ENCODE measurements at regions not wholly inside any gene's neighbourhood (a gene's known extent, or its start where the extent isn't known, plus 50 kb on each side); places are given as distances from the start of the nearest gene placed in this dataset.
A peak's percentile ranks its signal among the peaks of the same experiment; 100 is the strongest.
"Not testable (repeated sequence)": the region's sequence is repeated elsewhere in the genome, so short reads cannot be mapped to it uniquely, and the experiment has no call there.

DNA sequence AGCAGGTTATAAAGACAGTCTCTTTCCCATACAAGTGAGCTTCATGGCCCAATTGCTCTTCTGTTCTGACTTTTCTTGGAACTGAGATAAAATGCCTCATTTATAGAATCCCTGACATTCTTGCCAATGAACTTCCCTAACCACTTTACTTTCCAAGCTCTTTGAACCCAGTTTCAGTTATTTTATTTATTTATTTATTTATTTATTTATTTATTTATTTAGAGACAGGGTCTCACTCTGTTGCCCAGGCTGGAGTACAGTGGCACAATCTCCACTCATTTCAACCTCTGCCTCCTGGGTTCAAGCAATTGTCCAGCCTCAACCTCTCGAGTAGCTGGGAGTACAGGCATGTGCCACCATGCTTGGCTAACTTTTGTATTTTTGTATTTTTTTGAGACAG, 138.5 kb upstream of the ZNF184 start:
- TF ChIP-seq, protein P1, sequence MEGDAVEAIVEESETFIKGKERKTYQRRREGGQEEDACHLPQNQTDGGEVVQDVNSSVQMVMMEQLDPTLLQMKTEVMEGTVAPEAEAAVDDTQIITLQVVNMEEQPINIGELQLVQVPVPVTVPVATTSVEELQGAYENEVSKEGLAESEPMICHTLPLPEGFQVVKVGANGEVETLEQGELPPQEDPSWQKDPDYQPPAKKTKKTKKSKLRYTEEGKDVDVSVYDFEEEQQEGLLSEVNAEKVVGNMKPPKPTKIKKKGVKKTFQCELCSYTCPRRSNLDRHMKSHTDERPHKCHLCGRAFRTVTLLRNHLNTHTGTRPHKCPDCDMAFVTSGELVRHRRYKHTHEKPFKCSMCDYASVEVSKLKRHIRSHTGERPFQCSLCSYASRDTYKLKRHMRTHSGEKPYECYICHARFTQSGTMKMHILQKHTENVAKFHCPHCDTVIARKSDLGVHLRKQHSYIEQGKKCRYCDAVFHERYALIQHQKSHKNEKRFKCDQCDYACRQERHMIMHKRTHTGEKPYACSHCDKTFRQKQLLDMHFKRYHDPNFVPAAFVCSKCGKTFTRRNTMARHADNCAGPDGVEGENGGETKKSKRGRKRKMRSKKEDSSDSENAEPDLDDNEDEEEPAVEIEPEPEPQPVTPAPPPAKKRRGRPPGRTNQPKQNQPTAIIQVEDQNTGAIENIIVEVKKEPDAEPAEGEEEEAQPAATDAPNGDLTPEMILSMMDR (IDR thresholded peaks at IDR 0.05; ENCODE audit: insufficient read depth, low read length), result no peak
- no peak for DNase-seq (ENCODE audit: low read depth)
- H3K4me3 ChIP-seq (ENCODE audit: low read depth, low read length), result no peak overlapping the region

DNA sequence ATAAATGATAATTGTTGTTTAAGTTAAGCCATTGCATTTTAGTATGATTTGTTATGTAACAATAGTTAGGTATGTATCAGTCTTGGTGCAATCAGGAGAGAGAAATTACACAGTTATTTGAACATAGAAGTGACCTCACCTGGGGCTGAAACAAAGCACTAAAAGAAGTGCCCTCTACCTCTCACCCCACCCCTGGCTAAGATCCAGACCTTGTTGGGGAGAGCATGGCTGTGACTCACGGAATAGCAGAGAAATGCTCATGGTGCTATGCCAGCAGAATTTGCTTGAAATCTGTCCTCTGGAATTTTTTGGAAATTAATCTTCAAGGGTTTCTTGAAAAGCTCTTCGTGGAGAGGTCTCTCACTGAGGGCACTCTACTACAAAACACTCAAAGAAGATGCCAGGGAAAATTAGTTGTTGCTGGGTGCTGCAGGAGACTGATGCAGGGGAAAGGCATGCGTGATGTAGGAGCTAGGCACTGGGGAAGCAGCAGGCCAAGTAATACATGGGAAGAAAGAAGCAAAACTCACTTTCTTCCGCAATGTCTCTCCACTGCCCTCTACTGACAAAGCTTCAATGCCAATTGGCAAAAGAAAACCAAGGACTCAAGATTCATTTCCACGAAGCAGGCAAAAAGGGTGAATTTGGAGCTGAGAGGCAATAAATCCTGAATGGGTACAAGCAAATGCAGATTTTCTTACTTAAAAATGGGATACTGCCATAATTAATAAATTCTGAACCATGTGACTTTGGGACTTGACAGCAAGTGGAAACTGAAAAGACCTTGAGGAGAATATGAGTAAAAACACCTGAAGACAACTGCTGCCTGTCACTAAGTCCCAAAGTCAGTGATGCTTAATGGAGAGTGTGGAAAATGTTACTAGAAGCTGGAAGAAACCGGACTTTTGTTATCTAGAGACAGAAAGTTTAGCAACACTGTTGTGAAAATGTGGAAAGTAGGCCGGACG, 136.3 kb upstream of the ZNF184 start:
- peak; percentile 71 for DNase-seq (ENCODE audit: low read depth)

DNA sequence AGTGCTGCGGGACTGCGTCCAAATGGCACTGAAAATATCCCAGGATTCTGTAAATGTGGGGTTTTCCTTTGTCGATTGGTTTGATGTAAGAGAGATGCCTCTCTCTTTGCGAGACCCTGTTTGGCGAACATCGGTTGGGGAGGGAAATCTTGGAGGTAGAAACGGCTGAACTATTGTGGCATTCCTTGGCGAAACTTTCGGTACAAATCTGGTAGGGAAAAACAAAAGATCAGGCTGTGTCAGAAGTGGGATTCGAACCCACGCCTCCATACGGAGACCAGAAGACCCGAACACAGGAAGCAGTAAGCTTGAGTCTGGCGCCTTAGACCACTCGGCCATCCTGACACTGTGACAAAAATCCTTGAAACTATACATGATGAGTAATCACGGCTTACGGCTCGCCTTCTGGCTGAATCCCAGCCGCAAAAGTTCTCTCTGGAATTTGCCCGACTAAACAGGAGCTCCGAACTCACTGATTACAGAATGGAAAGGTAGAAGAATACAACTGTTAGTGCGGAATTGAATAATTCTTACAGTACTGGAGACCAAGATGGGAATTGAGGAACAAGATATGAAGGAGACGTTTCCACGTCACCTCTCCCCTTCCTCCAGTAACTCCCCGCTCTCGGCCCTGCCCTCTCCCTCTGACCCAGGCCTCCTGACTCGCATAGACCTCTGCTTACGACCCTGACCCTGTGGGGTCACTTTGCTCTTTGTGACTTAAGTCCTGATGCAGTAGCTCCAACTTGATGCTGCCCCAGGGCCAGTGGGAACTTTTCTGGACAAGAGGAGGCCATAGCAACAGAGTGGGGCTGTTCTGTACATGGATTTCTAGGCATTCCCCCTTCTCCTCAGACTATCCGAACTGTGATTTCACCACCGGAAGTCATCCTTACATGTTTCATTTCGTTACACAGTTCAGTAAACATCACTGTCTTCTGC, 132.8 kb upstream of the ZNF184 start:
- DNase-seq (ENCODE audit: low read depth), result peak; percentile 60
- peak overlapping the region; percentile 54 for H3K4me3 ChIP-seq (ENCODE audit: low read depth, low read length)
- TF ChIP-seq, protein P1 (IDR thresholded peaks at IDR 0.05; ENCODE audit: insufficient read depth, low read length), result no peak

More for the DNA sequence above, 136.3 kb upstream of the ZNF184 start:
- TF ChIP-seq, protein P1 (IDR thresholded peaks at IDR 0.05; ENCODE audit: insufficient read depth, low read length), result peak; percentile 78
- no peak overlapping the region for H3K4me3 ChIP-seq (ENCODE audit: low read depth, low read length)

DNA sequence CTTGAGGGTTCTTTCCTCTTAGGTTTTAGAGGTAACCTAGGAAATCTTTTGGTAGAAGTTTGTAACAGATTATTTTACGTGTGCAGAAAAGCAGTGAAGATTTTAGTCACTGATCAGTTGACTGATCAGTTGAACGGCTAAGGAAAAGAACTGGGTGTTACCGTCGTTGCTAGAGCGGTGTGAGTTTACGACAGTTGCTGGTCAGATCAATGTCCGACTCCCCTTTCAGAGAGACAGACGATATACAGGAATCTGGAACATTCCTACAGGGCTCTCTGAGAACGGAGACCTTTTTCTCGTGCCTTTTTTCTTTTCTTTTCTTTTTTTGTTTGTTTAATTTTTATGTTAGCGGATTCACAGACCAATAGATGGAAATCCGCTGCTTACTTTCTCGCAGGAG, 132.1 kb upstream of the ZNF184 start:
- TF ChIP-seq, protein P1 (IDR thresholded peaks at IDR 0.05; ENCODE audit: insufficient read depth, low read length), result no peak
- DNase-seq (ENCODE audit: low read depth), result no peak
- H3K4me3 ChIP-seq (ENCODE audit: low read depth, low read length), result peak overlapping the region; percentile 54

DNA sequence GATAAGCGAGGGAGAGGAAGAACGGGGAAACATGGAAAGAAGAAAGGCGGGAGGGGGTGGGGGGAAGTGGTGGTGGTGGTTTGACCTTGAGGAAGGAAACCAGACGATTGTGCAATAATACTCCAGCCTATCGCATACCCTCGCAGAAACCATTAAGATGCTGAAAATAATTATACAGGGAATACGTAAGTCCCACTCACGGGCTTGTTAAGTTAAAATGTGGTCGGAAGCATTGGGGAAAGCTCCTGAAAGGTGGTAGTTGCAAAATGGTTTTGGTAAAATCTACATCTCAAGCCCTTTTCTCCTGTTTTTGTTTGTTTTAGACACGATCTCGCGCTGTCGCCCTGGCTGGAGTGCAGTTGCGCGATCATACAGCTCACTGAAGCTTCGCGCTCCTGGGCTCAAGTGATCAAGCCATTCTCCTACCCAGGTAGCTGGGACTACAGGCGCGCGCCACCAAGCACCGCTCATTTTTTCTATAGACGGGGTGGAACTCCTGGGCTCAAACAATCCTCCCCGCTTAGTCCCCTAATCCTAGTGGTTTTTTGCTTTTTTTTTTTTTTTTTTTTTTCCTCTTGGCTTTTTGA, 128.9 kb upstream of the ZNF184 start:
- TF ChIP-seq, protein P1 (IDR thresholded peaks at IDR 0.05; ENCODE audit: insufficient read depth, low read length), result no peak
- H3K4me3 ChIP-seq (ENCODE audit: low read depth, low read length), result no peak overlapping the region
- no peak for DNase-seq (ENCODE audit: low read depth)

DNA sequence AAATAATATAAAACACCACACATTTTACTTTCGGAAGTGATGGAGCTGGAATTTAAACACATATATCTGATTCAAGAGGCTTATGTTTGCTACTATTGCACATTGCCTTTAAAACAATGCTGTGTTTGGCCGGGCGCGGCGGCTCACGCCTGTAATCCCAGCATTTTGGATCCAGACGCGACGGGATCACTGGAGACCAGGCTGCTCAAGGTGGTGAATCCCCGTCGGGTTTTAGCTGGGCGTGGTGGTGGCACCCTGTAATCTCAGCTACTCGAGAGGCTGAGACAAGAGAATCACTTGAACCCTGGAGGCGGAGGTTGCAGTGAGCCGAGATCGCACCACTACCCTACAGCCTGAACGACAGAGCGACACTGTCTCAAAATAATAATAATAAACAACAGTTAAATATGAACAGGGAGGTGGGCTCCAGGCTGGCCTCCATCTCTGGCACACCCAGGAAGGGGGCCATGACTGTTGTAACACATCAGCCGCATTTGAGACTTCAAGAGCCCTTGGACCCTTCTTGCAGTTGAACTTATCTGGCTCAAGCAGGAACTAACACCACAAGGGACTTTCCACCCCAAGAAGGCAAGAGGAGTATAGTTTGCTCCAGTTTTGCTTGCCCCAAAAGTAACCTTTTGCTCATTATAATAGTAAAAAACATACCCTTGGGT, 127.1 kb upstream of the ZNF184 start:
- DNase-seq (ENCODE audit: low read depth), result no peak
- TF ChIP-seq, protein P1 (IDR thresholded peaks at IDR 0.05; ENCODE audit: insufficient read depth, low read length), result no peak
- no peak overlapping the region for H3K4me3 ChIP-seq (ENCODE audit: low read depth, low read length)

DNA sequence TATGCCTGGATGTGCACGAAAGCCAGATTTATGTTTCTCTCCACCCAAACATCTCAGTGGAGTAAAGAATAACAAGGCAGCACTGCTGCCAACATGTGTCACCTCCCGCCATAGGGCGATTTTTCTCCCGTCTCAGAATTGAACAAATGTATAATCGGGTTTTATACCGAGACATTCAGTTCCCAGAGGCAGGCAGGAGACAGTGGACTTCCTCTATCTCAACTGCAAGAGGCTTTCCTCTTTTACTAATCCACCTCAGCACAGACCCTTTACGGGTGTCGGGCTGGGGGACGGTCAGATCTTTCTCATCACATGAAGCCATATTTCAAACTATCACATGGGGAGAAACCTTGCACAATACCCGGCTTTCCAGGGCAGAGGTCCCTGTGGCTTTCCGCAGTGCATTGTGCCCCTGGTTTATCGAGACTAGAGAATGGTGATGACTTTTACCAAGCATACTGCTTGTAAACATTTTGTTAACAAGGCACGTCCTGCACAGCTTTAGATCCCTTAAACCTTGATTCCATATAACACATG, 124.2 kb upstream of the ZNF184 start:
- H3K4me3 ChIP-seq (ENCODE audit: low read depth, low read length); DNase-seq (ENCODE audit: low read depth): not testable (repeated sequence)
